Left cardiac atrium (tissue), 4 donors: ENCODE measurements at regions not wholly inside any gene's neighbourhood (a gene's known extent, or its start where the extent isn't known, plus 50 kb on each side); places are given as distances from the start of the nearest gene placed in this dataset.

Source experiments
- ATAC-seq, 2 donors: fragments of 200-7000 bp; cut with Tn5 transposase; one replicate each; pipeline ENCODE4 v1.9.1; 2020; ENCODE audit warnings: mild to moderate bottlenecking in 2 of 2, moderate library complexity in 2 of 2
- DNase-seq: peaks from one replicate; pipeline ENCODE4 v3.0.0-alpha.2; 2020
- intact Hi-C, 2 donors: fragments of 100-400 bp; cut with DNase I; formaldehyde crosslinking; loops; one replicate each; pipeline versions ENCODE4 v1.14.1 to v1.15.1; 2022 to 2023
- donor health status: DM: no; HTN: yes; CAD: no.
- donor health status: DM: no; HTN: yes; CAD: no; lungs with severe emphysema.
- donor health status: DM: yes; HTN: yes; CAD: no.
- donor health status: Dilated cardiomyopathy.

DNA sequence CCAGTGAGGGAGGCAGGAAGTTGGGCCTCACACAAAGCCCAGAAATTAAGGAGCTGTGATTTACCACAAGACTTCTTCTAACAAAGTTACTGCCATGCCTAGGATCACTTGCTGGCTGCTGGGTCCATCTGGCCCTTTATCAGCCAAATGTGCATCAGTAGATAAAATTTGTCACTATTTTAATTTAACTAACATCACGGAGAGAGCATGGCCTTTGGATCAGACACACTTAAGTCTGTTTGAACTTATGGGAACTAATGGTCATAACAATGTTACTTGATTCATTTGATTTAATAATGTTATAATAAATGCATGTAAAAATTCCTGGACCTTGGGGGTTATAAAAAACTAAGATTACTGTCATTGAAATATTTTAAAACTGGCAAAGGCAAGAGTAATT is 67.2 kb upstream of the CCDC190 start:
- intact Hi-C loops, result no loop called here
- DNase-seq (no peak), ATAC-seq (no peak)

DNA sequence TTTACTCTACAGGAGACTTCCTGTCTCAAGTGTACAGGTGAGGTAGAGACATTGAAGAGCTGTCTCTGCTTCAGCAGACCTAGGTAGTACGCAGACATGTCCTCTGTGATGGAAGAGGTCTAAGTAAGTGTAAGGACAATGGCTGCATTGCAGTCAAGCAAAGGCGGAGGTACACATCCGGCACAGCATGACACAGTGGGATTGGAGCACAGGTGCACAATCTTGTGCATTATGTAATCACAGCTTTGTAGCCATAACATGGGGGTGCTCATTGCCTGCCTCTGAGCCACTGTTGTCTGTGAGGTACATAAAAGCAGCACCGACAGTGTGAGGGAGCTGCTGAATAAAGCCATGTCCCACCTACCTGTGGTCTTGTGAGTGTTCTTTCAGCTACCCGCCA is 66.4 kb upstream of the CCDC190 start:
- DNase-seq (no peak), ATAC-seq (no peak)
- intact Hi-C loops, result no loop called here

DNA sequence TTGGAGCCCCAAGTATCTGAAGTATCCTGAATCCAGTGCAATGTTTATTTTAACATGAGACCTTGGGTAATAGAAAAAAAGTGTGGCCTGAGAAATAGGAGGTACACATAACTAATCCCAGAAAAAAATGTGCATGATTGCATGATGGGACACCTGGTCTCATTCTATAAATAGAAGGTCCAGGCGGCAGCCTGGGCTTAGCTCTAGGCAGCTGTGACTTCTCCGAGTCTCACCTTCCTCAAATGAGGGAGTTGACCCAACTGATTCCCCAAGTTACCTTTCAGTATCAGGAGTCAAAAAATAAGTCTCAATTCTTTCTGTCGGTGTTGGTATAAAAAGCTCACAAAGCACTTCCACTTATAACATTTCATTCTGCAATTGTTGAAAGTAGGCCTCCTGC is 65.9 kb upstream of the CCDC190 start:
- ATAC-seq (no peak), DNase-seq (no peak)
- intact Hi-C loops, result no loop called here

GRCh38 chr1:162924179-162924578 is 63.2 kb upstream of the CCDC190 start:
- no peak for ATAC-seq
- DNase-seq, result no peak
- intact Hi-C loops, result no loop called here

DNA sequence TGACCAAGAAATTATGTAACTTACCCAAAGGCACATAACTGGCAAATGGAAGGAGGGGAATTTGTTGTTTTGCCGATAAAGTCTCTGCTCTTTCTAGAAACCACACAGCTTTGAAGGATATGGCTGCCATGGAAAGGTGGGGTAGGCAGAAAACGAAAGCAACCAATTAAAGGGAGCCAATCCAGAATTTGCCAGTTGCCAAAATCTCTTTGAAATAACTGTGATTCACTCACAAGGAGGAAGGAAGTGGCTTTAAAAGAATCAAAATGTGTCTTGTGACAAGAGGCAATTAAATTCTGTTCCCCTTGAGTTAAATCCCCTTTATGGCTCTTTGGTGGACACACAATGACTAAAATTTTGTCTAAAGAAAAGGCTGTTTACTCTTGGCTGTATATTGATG is 61.2 kb upstream of the CCDC190 start:
- no peak for ATAC-seq
- DNase-seq, result no peak

DNA sequence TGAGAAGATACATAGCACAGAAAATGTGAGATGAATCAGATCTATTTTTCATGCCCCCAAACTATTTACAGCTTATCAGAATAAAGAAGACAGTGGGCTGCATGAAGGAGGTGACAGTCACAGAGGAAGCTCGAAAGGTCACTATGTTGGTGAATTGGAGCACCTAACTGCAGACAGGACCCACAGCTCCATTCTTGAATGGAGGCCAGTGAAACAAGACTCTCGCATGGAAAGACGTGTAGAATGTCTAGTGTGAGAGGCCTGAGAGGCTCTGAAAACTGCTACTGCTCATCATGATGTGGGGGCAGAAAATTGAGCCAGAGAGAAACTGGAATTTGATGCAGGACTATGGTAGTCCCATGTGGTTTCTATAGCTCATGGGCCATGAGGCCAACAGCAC is 60.3 kb upstream of the CCDC190 start:
- ATAC-seq (no peak), DNase-seq (no peak)
- intact Hi-C loops, result no loop called here

More for the DNA sequence above, 61.2 kb upstream of the CCDC190 start:
- intact Hi-C loops, result no loop called here

GRCh38 chr1:162919034-162919433 is 58.1 kb upstream of the CCDC190 start:
- intact Hi-C loops, result no loop called here
- DNase-seq, result no peak
- no peak for ATAC-seq

DNA sequence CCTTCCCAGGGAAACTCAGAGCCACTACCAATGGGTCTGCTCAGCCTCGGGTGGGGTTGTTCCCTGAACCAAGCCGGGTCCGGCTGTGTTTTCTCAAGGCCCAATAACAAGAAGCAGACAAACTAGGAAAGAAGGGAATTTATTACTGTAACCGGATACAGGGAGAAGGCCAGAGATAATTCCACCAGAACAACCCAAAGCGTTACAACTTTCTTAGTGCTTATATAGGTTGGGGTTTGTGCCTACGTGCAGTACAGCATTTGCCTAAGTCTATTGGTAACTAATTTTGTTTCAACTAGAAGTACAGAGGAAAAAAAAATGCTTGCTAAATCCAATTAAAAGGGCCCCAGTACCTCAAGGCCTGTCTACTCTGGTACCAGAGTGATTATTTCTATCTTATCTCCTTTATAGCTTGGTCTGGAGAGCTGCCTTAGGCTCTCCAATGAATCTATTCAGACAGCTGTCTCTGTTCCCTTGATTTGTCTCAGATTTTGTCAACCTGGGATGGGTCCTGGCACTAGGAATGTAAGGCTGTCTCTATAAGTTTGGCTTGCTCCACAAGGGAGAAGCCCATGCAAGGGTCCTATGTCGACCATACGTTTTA is 57.3 kb upstream of the CCDC190 start:
- DNase-seq (no peak), ATAC-seq (no peak)
- intact Hi-C loops, result no loop called here

- intact Hi-C loops, result no loop called here
- ATAC-seq, result no peak
- no peak for DNase-seq
Measured at GRCh38 chr1:162916821-162917613, 56.0 kb upstream of the CCDC190 start.

DNA sequence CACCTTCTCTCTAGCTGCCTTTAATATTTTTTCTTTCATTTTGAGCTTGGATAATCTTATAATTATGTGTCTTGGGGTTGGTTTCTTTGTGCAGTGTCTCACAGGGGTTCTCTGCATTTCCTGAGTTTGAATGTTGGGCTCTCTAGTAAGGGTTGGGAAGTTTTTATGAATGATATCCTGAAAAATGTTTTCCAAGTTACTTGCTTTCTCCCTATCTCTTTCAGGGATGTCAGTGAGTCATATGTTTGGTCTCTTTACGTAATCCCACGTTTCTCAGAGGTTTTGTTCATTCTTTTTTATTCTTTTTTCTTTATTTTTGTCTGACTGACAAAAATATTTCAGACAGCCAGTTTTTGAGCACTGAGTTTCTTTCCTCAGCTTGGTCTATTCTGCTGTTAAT is 55.4 kb upstream of the CCDC190 start:
- intact Hi-C loops, result no loop called here
- DNase-seq (no peak), ATAC-seq (peak in 1 of 2 donors; percentile 37)

GRCh38 chr1:162914601-162915000 is 53.6 kb upstream of the CCDC190 start:
- no peak for DNase-seq
- intact Hi-C loops, result no loop called here
- no peak for ATAC-seq

GRCh38 chr1:162913345-162913744 is 52.4 kb upstream of the CCDC190 start:
- intact Hi-C loops, result no loop called here
- DNase-seq (no peak), ATAC-seq (no peak)

GRCh38 chr1:162912061-162912667 is 51.2 kb upstream of the CCDC190 start:
- DNase-seq (no peak), ATAC-seq (no peak)
- intact Hi-C loops, result no loop called here
